IPS-NIHi7 (cell line): ENCODE measurements at regions not wholly inside any gene's neighbourhood (a gene's known extent, or its start where the extent isn't known, plus 50 kb on each side); places are given as distances from the start of the nearest gene placed in this dataset.
"Not testable (repeated sequence)": the region's sequence is repeated elsewhere in the genome, so short reads cannot be mapped to it uniquely, and the experiment has no call there.

ENCODE experiments used
- DNase-seq: peaks from one replicate; pipeline ENCODE4 v3.0.0; 2012; ENCODE audit warnings: mixed read lengths; ENCODE audit errors: extremely low spot score

DNA sequence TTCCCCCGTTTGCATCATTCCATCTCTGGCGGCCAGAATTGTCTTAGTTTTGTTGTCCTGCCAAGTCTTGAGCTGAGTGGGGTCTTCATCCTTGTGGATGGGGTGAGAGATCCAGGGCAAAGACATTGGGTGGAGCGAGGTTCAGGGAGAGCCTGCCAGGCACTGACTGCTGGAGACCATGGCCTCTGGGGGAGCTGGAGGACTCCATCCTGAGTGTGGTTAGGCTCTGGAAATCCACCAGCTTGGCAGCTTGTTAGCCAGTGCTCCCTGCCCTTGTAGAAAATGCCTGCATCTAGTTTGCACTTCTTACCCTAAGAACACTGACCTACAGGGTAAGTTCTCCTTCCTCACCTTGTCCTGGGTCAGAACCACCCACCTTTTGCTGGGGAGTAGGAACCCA lies 97.2 kb upstream of the ZNF536 start:
- DNase-seq, result no peak

DNA sequence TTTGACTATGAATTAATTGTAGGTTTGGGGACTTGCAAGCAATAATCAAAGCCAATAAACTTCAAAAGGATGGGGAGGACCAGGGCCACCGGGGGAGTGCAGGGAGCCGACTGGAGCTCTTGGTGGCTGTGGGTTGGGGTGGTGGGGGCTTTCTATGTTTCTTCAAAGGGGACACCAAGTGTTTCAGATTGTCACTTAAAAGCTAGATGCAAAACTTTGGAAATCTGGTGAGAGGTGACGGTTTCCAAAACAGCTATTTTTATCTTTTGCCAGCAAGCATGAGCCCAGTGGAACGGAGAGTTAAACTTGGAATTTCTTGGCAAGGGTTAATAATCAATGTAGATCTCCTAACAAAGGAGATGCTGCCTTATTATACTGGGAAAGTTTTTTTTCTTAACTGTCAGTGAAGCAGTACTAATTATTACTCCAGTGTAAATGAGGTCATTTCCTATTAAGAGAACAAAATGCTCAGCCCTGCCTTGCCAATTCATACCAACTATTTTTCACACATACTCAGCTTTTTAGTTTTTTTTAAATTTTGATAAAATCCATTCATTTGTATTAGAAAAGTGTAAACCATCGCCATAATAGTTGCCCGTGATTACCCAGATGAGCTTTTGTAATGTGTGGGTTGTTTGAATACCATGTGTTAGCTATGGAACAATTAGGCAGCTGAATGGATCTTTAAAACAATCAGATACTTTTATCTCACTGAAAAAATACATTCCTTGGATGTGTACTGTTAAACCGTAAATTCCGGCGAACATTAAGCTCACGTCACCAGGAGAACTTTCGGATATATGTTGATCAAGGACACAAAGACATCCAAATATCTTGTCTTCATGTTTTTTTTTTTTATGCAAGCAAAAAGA lies 95.9 kb upstream of the ZNF536 start:
- DNase-seq, result no peak

DNA sequence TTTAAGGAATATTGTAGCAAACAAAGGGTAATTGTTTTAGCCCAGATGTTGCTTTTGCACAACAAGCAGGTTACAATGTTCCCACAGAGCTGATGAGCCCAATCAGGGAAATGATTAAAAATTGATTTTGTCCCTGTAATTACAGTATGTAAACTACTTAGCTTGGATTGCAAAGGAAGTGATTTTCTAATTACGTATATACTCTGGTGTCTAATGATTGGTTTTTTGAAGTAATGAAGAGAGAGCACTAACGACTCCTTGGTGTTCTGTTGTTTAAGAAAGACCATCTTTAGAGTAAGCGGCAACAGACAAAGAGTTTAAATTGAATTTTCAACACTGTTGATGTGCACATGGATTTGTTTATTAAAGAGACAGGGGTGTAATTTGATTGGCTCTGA lies 95.3 kb upstream of the ZNF536 start:
- DNase-seq, result no peak

DNA sequence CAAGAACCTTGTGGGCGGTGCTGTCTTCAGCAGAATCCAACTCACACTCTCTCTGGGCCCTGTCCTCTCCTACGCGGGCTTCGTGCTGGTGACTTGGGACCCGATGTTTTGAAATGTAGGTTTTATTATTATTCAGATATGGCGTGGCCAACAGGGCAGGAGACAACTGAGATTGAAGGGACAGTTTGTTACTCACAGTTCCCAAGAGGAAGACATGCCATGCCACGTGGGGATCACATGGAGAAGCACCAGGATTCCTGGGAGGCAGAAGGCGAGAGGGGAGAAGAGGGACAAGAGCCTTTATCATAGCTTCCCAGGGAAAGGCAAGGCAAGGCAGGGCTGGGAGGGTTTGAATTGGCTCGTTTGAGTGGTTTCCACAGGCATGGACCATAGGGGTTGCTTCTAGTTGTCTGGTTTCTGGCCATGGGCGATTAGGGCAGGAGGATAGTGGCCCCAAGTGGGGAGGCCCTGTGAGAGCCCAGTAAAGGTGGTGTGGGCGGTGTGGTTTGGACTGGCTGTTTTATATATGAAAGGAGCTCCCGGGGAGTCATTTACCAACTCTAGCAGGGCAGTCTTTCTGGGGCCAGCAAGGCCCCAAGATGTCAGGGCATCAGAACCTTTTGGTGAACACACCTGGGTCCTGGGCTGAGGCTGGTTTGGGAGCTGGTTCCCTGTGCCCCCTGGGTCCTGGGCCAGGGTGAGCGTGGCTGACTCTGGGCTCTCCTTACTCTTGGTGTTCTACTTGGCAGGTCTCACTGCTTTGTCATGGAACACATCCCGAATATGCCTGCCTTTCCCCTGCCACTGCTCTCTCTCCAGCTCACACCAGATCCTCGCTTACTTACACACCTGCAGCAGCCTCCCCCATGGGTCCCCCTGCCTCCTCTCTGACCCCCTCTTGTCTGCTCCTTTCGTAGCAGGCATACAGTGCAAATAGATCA lies 94.0 kb upstream of the ZNF536 start:
- DNase-seq, result no peak

DNA sequence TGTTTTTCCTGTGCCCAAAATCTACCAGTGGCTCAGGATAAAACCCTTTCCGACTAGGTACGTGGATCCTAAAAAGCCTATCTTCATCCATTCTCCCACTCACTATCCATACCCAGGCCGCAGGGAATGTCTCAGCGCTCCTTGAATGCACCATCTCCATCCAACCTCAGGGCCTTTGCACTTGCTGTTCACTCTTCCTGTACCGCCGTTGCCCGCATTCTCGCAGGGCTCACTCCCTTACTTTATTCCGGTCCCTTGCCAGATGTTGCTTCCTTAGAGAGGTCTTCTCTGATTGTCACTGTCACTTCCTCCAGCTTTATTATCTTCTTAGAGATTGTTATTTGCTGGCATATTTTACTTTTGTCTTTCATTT lies 93.3 kb upstream of the ZNF536 start:
- no peak for DNase-seq

DNA sequence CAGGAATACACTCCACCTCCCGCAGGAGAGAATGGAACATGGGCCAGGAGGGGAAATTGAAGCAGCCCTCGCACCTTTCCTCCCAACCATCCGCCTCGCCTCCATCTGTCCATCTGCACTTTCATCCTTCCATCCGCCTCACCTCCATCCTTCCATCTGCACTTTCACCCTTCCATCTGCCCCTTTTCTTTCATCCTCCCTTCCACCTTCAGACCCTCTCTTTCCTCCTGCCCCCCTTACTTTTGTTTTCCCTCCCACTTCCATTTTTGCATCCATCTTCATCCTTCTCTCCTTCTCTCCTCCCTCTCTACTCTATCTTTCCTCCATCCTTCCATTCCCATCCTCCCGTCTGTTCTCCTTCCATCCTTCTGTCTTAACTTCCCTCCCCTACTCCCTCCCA lies 92.2 kb upstream of the ZNF536 start:
- no peak for DNase-seq

DNA sequence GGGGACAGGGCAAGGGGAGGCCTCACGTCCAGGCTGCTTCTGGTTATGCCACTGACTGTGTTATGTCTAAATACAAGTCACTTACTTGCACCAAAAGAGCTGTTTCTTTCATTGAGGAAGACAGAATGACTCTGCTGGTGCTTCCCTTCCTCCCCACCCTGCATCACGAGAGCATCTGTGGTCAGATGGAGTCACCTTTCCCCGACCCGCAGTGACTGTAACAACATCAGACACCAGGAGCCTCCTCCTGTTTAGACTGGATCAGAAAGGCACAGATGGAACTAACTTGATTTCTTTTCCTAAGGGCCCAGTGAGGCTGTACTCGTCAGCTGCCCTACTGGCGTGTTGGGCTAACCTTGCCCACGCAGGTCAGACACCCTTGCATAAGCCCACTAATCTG lies 90.3 kb upstream of the ZNF536 start:
- DNase-seq, result no peak

DNA sequence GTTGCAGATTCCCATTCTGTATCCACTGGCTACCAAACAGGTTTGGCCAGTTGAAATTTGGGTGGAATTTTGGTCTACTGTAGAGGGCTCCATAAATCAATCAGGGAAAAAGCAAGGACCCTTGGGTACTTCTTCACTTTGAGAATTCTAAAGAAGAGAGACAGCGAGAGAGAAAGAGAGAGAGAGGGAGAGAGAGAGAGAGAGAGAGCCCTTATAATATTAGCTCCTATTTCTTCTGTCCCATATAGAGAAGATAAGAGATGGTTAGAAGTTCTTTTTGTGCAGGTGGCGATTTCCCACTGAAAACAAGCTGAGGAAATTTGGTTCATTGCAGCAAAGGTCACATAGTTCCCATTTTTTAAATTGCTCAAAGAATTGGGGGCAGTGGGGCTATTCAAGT lies 88.6 kb upstream of the ZNF536 start:
- DNase-seq, result no peak

DNA sequence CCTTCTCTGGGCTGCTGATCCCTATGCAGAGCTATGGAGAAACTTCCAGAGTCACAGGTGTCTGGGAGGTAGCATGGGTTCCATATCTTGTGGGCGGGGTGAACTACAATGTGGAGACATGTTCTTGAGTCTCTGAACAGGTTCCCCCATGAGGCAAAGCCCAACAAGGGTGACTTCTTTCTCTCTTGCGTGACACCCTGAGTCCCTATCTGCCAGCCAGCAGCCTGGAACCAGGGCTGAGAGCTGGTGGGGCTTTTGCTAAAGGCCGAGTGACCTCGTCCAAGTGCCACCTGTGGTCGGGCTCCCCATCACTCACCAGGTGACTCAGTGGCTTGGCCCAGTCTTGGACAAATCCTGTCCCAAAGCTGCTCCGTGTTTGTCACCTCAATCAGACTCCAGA lies 88.0 kb upstream of the ZNF536 start:
- DNase-seq, result no peak

DNA sequence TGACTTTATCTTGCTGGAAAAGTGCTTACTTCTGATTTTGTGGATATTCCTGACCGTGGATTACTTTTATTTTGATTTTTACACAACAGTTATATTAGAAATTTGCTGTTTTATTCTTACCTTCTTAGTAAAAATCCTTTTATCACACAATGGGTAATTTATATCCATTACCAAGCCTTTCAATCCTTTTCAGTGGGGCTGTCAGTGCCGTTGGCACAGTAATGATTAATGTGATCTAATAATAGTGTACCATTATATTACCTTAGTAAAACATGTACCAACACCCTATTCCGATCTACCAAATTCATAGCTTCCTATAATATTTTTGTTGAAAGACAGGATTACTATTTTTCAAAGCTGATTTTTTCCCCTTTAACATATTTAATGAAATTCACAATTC lies 87.3 kb upstream of the ZNF536 start:
- DNase-seq, result no peak

DNA sequence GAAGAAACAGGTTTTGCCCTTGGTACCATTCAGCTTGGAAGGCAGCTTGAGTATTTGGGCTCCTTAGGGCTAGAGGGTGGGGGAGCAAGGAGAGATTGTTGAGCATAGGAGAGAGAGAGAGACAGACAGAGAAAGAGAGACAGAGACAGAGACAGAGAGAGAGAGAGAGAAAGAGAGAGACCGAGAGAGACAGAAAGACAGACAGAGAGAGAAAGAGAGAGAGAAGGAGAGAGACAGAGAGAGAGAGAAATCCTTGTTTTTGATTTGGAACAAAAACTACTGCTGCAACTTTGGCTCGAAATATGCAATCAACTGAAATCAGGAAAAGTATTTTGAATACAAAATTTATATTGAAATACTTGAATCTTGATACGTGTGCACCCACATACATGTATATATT lies 85.8 kb upstream of the ZNF536 start:
- DNase-seq, result no peak

DNA sequence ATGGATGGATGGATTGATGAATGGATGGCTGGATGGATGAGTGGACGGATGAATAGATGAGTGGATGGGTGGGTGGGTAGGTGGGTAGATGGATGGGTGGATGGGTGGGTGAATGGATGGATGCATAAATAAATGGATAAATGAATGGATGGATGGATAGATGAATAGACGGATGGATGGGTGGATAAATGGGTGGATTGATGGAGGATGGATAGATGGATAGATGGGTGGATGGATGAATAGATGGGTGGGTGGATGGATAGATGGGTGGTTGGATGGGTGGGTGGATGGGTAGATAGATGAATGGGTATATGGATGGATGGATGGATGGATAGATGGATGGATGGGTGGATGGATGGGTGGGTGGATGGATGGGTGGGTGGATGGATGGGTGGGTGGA lies 84.9 kb upstream of the ZNF536 start:
- no peak for DNase-seq

DNA sequence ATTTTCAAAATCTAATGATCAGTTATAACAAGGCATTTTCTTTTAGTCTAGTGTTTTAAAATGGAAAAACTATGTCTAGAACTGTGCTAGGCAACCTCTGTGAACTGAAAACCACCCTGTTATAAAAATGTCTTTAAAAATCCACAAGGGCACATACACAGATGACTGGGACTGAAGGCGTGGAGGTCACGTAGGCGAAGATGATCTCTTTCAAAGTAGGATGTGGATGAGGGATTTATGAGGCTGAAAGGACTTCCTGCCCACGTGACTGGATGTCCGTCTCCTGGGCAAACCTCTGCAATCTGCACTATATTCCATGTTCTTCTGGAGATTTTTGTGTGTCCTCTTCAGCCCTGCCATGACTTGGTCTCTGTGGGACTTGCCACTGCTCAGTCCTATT lies 84.2 kb upstream of the ZNF536 start:
- no peak for DNase-seq

DNA sequence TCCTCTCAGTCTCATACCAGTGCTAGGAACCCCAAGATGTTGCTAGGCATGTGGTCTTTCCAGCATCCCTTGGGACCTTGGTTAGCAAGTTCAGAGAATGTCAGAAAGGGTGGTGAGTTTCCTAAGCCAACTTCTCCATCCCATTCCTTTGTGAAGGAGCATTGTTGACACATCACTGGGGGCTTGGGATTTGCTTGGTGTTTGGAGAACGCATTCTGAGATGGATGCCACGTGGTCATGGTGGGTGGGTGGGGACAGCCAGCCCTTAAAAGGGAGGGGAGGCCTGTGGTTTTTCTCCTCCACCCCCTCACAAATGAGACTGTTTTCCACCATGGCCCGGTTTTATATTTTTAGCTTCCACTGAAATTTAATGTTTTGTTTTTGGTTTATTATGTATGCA lies 83.3 kb upstream of the ZNF536 start:
- DNase-seq, result no peak

DNA sequence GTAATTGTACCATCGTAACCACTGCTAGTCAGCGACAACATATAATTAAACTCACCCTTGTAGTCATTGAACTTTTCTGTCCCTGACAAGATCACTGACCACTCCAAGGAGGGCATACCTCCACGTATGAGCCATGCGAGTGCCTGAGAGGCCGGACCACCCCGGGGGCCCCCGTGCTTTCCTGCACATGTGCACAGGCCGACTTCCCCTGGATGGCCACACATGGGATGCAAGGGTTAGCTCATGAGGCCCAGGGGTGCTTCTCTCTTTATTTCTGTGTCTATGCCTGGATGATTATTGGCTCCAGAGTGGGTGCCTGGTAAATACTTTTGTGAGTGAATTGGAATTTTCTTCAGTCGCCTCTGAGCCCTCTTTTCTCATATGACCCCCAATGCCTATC lies 82.8 kb upstream of the ZNF536 start:
- DNase-seq, result no peak

DNA sequence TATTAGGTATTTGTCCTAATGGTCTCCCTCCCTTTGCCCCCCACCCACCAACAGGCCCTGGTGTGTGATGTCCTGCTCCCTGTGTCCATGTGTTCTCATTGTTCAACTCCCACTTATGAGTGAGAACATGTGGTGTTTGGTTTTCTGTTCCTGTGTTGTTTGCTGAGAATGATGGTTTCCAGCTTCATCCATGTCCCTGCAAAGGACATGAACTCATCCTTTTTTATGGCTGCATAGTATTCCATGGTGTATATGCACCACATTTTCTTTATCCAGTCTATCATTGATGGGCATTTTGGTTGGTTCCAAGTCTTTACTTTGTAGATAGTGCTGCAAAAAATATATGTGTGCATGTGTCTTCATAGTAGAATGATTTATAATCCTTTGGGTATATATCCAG lies 81.4 kb upstream of the ZNF536 start:
- DNase-seq, result not testable (repeated sequence)

DNA sequence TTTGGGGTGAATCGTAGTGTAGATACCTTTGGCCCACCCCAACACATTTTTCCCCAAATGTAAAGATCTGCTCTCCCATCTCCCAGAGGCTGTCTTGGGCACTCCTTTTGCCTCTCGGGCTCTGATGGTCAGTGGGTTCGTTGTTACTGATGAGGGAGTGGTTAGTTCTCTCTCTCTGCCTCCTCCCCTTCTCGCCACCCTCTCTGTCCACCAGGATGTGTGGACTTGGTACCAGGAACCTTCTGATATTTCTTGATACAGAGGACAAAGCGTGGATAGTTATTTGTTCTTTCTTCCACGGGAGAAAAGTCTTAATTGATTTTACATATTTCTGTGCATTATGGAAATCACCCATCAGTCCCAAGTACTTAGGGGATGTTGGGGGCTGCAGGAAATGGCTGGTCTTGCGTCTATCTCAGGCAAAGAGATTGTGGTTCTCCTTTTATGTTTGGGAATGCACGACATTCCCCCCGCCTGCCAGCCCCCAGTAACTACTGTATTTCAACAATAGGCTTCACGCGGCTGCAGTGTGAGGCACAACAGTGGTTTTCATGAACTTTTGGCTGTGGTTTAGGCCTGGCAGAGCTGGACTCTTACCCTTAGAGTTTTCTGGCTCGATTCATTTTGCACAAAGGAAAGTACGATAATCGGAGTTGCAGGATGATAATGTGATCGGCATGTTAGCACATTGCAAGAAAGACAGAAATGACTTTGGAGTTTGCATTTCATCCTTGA lies 79.0 kb upstream of the ZNF536 start:
- no peak for DNase-seq

DNA sequence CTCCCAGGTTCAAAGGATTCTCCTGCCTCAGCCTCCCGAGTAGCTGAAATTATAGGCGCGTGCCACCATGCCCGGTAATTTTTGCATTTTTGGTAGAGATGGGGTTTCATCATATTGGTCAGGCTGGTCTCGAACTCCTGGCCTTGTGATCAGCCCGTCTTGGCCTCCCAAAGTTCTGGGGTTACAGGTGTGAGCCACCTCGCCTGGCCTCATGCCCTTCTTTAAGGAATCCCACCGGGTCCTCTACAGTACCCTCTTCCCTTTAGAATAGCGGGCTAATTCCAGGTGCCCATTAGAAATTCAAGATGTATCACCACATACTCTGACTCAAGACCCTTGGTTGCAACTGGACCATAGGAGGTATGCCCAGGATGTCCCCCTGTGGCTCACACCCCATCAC lies 74.2 kb upstream of the ZNF536 start:
- DNase-seq, result no peak

DNA sequence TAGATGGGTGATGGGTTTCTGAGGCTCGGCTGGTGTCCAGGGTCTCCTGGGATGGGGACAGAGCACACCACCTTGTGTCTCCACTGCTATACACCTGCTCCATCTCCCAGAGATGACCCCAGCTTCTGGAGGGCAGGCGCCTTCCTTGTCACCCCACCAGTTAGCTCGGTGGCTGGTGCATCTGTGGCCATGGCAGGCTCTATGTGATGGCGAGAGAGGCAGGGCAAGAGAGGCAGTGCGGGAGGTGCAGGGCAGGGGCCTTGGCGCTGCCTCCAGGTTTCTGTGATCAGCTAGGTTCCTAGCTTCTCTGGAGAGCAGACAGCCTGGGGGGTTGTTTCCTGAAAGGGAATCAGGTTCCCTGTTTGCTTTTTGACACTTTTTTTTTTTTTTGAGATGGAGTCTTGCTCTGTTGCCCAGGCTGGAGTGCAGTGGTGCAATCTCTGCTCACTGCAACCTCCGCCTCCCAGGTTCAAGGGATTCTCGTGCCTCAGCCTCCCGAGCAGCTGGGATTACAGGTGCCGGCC lies 69.0 kb upstream of the ZNF536 start:
- DNase-seq, result no peak

DNA sequence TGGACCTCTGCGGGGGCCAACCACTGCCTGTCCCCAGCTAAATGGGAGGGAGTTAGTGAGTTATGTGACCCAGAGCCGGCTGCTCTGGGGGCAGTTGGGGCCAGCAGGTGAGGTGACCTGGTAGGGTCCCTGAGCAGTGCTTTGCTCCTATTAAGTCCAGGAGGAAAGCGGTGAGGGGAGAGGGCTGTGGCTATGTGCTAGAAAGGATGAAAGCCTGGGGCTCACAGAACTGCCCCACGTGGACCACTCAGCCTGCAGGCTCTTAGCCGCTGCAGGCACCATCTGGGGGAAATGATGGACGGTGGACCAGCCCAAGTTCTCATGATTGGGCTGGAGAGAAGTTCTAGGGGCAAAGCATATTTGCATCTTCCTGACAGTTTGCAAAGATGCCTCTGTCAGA lies 67.6 kb upstream of the ZNF536 start:
- no peak for DNase-seq

DNA sequence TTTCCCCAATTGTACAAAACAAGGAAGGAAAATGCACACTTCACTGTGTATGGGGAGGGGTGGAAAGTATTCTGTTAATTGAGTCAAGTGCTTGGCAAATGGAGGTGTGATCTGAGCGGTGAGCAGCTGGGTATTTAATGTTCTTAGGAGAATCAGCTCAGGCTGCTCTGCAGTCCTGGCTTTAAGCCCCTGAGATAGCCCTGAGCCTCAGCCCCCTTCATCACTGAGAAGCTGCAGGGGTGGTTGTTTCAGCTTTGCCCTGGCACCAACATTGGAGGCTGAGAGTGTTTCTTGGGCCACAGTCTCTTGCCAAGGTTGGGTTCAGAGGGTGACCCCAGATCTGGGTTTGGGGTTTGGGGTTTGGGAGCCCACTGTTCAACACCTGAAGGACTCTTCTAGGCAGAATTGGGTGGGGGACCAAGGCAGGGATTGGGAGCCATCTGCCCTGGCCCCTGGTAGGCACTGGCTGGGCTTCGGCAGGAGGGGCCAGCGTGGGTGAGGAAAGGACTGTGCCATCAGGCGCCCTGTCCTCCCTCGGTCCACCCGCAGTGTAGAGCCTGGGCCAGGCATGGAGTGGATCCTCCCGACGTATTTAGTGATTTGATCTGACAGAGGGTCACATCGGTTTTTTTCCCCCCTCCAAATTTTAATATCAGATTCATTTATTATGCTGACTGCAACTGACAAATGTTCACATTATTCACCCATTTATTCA lies 66.7 kb upstream of the ZNF536 start:
- DNase-seq, result no peak
